HK-2 (cell line): ENCODE measurements at regions not wholly inside any gene's neighbourhood (a gene's known extent, or its start where the extent isn't known, plus 50 kb on each side); places are given as distances from the start of the nearest gene placed in this dataset.

Experiments used
- DNase-seq: peaks from one replicate; pipeline ENCODE4 v3.0.0-alpha.2; 2018; ENCODE audit not compliant: unreplicated experiment

DNA sequence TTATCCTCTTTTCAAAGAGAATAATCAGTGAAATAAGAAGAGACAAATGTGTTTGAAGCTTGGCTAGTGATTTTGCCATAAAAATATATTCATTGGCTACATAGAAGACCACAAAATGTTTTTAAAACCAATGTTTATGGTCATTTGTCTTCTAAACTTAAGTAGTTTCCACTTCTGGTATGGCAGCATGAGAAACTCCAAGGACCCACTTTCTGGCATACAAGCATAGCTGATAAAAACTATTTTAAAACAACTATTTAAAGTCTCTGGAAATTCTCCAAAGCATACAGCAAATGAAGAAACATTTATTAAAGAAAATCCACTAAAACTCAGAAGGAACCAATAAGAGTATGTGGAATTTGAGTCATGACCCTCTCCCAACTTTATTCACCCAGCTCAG lies 89.2 kb upstream of the TOMM7 start:
- DNase-seq, result no peak

DNA sequence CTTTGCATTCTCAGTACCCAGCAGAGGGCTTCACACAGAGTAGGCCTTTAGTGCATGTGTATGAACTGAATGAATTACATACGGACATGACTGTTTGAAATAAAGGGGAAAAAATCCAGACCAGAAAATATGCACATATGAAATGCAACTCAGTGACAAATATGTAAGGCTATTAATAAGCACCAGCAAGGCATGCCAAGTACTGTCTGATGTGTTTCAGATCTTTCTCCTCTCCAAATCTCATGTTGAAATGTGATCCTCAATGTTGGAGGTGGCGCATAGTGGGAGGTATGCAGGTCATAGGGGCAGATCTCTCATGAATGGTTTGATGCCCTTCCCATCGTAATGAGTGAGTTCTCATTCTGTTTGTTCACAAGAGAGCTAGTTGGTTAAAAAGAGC lies 87.3 kb upstream of the TOMM7 start:
- DNase-seq, result no peak

DNA sequence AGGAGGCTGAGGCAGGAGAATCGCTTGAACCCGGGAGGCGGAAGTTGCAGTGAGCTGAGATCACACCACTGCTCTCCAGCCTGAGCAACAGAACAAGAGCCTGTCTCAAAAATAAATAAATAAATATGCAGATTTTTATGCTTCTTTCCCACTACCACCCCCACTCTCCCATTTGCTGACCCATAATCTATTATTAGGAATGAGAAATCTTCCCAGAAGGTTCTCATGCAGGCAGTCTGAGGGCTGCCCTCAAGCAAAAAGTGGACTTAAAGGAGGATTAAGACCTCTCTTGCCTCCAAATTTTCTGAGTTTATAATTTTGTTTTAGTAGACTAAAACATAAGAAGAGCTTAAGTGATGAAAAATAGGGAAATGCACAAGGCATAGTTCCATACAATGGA lies 85.2 kb upstream of the TOMM7 start:
- DNase-seq, result no peak

DNA sequence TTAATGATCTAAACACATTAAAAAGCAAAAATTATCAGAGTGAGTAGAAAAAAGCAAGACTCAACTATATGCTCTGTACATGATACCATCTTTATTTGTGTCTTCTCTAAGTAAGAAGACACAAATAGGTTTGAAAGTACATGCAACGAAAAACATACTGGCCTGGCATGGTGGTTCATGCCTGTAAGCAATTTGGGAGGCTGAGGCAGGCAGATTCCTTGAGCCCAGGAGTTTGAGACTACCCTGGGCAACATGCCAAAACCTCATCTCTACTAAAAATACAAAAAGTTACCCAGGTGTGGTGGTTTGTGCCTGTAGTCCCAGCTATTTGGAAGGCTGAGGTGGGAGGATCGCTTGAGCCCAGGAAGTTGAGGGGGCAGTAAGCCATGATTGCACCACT lies 78.1 kb upstream of the TOMM7 start:
- no peak for DNase-seq

DNA sequence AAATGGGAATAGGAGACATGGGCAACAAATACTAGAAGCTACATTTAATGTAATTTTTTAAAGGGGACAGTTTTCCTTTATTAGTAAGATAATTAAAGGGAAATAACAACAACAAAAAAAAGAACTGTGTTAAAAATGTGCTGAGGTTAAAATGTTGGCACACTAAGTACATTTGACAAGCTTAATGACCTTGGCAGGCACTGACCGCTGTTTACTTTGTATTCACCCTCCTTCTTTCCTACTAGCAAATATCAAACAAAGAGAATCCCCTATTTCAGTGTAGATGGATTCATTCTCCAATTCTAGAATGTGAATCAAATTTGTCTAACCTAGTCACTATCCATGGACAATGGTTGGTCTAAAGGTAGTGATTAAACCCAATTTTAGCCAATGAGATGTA lies 77.5 kb upstream of the TOMM7 start:
- no peak for DNase-seq

DNA sequence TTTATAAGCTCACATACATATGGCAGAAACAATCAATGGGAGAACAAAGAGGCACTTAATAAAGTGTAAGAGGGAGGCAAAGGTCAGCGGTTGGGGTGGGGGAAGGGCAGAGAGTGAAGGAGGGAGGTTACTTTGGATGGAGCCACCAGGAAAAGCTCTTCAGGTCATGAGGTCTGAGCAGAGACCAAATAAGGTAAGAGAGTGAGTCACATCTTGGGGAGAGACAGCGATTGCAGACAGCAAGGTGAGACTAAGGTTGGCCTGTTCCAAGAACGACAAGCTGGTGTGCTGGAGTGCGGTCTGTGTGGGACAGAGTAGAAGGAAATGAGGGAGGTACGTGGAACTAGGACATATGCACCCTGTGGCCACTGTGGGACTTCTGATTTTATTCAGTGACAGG lies 74.3 kb upstream of the TOMM7 start:
- no peak for DNase-seq

- DNase-seq, result no peak
Observed at GRCh38 chr7:22895828-22896165, 73.1 kb upstream of the TOMM7 start.

GRCh38 chr7:22895140-22895827 lies 72.6 kb upstream of the TOMM7 start:
- DNase-seq, result no peak

- DNase-seq, result no peak
Observed at GRCh38 chr7:22894546-22894945, 71.9 kb upstream of the TOMM7 start.

DNA sequence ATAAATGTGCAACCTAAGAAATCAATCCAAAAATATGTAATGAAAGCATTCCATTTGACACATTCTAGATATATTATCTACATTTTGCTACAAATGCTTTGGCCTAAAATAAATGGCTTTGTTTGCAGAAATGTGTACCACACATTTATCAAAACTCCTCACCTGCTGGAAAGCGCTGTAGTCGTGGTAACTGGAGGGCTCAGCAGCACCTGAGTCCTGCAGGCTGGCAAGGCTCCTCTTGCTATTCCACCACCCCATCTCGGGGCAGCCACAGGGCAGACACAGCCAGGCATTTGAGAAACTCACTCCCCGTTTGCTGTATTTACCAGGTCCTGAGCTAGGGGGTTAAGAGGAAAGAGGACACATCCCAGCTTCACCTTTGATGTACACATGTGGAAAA lies 68.1 kb upstream of the TOMM7 start:
- DNase-seq, result no peak

DNA sequence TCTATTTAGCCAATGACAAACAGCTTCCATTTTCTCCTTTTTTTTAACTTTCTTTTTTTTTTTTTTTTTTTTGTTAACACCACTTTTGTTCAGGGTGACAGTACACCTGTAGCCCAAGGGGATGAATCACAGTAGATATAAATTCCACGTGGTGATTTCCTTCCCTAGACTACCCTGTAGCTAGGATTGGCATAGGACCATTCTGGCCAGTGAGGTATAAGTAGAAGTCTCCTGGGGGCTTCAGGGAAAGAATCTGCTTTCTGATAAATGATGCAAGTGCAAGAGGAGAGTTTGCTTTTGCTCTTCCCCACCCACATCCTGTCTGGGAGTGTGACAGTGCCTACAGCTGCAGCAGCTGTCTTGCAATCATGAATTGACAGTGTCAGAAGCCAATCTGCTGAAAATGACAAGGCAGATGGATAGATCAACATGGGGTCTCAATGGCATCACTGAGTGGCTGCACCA lies 63.2 kb upstream of the TOMM7 start:
- no peak for DNase-seq

DNA sequence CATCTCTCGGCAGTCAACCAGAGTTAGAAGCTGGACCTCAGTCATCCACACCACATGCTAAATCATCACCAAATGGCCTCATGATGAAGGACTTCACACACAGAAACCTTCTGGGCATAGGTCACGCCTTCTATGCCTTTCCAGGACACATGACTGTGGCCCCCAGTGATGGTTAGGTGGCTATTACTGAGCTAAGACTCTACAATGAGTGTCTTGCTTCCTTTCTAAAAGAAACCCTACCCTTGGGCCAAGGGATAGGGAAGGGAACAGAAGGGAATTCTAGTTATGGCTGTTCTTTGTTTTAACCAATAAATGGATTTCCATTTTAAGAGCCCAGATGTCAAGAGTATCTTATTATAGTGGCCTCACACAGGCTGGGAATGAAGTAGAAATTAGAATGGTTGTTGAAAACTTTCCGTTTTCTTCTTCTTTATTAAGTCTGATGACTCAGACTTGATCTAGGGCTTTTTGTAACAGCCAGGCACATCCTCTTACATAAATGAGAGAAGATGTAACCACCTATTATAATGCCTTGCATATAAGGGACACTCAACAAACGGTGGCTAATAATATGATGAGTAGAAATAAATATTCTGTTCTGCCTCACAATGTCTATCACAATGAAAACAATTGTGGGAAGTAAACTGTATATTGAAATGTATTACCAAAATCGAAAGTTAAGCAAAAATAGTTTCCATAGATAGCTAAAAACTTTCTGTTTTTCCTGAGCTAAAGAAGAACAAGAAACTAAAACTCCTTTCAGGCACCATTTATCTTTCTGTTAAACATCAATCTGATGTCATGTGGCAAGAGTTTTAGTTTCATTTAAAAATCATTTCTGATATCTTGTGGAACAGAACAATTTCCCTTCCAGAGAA lies 62.5 kb upstream of the TOMM7 start:
- no peak for DNase-seq

DNA sequence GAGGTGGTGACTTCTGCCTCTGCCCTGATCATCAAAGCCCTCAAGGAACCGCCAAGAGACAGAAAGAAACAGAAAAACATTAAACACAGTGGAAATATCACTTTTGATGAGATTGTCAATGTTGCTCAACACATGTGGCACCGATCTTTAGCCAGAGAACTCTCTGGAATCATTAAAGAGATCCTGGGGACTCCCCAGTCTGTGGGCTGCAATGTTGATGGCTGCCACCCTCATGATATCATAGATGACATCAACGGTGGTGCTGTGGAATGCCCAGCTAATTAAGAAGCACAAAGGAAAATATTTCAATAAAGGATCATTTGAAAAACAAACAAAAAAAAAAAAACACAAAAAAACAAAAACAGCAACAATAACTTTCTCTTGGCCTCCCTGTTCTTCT lies 59.5 kb upstream of the TOMM7 start:
- no peak for DNase-seq

- no peak for DNase-seq
Observed at GRCh38 chr7:22879709-22880306, 57.2 kb upstream of the TOMM7 start.

GRCh38 chr7:22879280-22879679 lies 56.6 kb upstream of the TOMM7 start:
- no peak for DNase-seq

GRCh38 chr7:22876986-22877729 lies 54.5 kb upstream of the TOMM7 start:
- DNase-seq, result no peak

GRCh38 chr7:22875470-22875869 lies 52.8 kb upstream of the TOMM7 start:
- no peak for DNase-seq

DNA sequence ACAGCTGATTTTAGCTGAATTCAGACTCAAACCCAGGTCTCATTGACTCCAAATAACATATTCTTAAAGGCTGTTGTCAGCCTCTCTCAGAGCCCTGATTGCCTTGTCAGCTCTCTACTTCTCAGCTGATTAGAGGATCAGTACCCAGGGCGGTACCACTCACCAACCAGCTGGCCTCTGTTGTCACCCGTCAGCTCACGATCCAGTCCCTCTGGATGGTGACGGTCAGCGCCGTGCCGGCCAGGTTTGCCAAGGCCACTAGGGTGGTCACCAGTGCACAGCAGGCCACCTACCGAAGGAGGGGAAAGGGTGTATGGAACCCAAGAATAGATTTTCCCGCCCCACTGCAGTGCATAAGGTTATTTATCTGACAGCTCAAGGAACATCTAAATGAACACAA lies 52.3 kb upstream of the TOMM7 start:
- no peak for DNase-seq
